Ishikawa (cell line): ENCODE measurements at regions not wholly inside any gene's neighbourhood (a gene's known extent, or its start where the extent isn't known, plus 50 kb on each side); places are given as distances from the start of the nearest gene placed in this dataset.

Experiments used
- CEBPB ChIP-seq: IDR thresholded peaks from 2 replicates; pipeline ENCODE4 v1.6.1; 2012
- CREB1 ChIP-seq: IDR thresholded peaks from 2 replicates; pipeline ENCODE4 v1.6.1; 2012; ENCODE audit warnings: low read depth
- EGR1 ChIP-seq: IDR thresholded peaks from 2 replicates; pipeline ENCODE4 v1.6.1; 2012
- EP300 ChIP-seq: IDR thresholded peaks from 2 replicates; pipeline ENCODE4 v1.6.1; 2012; ENCODE audit warnings: borderline replicate concordance
- FOXM1 ChIP-seq: IDR thresholded peaks from 2 replicates; pipeline ENCODE4 v1.6.1; 2012; ENCODE audit warnings: low read depth, borderline replicate concordance
- MAX ChIP-seq: IDR thresholded peaks from 2 replicates; pipeline ENCODE4 v1.6.1; 2012
- NFIC ChIP-seq: IDR thresholded peaks from 2 replicates; pipeline ENCODE4 v1.6.1; 2012
- RAD21 ChIP-seq: IDR thresholded peaks from 2 replicates; pipeline ENCODE4 v1.6.1; 2012; ENCODE audit warnings: low read depth
- REST ChIP-seq: IDR thresholded peaks from 2 replicates; pipeline ENCODE4 v1.6.1; 2012; ENCODE audit warnings: low read depth, mild to moderate bottlenecking
- TAF1 ChIP-seq: IDR thresholded peaks from 2 replicates; pipeline ENCODE4 v1.6.1; 2012; ENCODE audit warnings: low read depth, mild to moderate bottlenecking
- TCF12 ChIP-seq: IDR thresholded peaks from 2 replicates; pipeline ENCODE4 v1.6.1; 2012; ENCODE audit warnings: low read depth
- TEAD4 ChIP-seq: IDR thresholded peaks from 2 replicates; pipeline ENCODE4 v1.6.1; 2012
- USF1 ChIP-seq: IDR thresholded peaks from 2 replicates; pipeline ENCODE4 v1.6.1; 2012
- YY1 ChIP-seq: IDR thresholded peaks from 2 replicates; pipeline ENCODE4 v1.6.1; 2012; ENCODE audit warnings: low read depth
- ZBTB7A ChIP-seq: IDR thresholded peaks from 2 replicates; pipeline ENCODE4 v1.6.1; 2012; ENCODE audit warnings: low read depth

GRCh38 chr22:49514211-49514610 is 313.5 kb downstream of the BRD1 start:
- TF ChIP-seq NFIC: no peak
- TF ChIP-seq REST: no peak
- no peak for TF ChIP-seq EP300
- TF ChIP-seq FOXM1: no peak
- no peak for TF ChIP-seq TCF12
- no peak for TF ChIP-seq TAF1
- TF ChIP-seq ZBTB7A: no peak
- no peak for TF ChIP-seq RAD21
- TF ChIP-seq CREB1: no peak
- no peak for TF ChIP-seq MAX

- TF ChIP-seq RAD21: no peak
- no peak for TF ChIP-seq YY1
Measured at GRCh38 chr22:49513358-49513851, 314.3 kb downstream of the BRD1 start.

GRCh38 chr22:49512487-49513165 is 315.0 kb downstream of the BRD1 start:
- TF ChIP-seq EGR1 (no peak), FOXM1 (no peak), NFIC (no peak), ZBTB7A (no peak), CEBPB (no peak), REST (no peak), CREB1 (no peak), EP300 (no peak), TEAD4 (no peak), RAD21 (no peak), USF1 (no peak), YY1 (no peak), TAF1 (no peak), TCF12 (no peak), MAX (no peak)

DNA sequence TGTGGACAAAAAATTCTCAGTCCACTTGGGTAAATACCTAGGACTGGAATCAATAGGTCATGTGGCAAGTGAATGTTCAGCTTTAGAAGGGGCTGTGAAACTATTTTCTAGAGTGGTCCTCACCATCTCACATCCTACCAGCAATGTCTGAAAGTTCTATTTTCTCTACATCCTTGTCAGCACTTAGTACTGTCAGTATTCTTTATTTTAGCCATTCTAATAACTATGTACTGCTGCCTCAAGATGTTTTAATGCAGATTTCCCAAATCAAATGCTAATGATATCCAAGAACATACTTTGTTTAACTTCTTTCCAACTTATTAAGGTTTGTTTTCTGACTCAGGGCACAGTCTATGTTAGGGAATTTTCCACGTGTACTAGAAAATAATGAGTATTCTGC is 317.0 kb downstream of the BRD1 start:
- TF ChIP-seq REST (no peak), ZBTB7A (no peak), RAD21 (no peak), CEBPB (no peak), TEAD4 (no peak), TCF12 (no peak), MAX (no peak), EP300 (no peak), FOXM1 (no peak)

GRCh38 chr22:49509016-49509415 is 318.7 kb downstream of the BRD1 start:
- no peak for TF ChIP-seq EP300
- TF ChIP-seq NFIC: no peak
- no peak for TF ChIP-seq FOXM1
- no peak for TF ChIP-seq CREB1
- TF ChIP-seq TEAD4: no peak
- no peak for TF ChIP-seq TAF1
- TF ChIP-seq YY1: no peak
- no peak for TF ChIP-seq EGR1
- no peak for TF ChIP-seq CEBPB
